Ishikawa (cell line): ENCODE measurements at regions not wholly inside any gene's neighbourhood (a gene's known extent, or its start where the extent isn't known, plus 50 kb on each side); places are given as distances from the start of the nearest gene placed in this dataset.

Experiments used
- CEBPB ChIP-seq: IDR thresholded peaks from 2 replicates; pipeline ENCODE4 v1.6.1; 2012
- CREB1 ChIP-seq: IDR thresholded peaks from 2 replicates; pipeline ENCODE4 v1.6.1; 2012; ENCODE audit warnings: low read depth
- EGR1 ChIP-seq: IDR thresholded peaks from 2 replicates; pipeline ENCODE4 v1.6.1; 2012
- EP300 ChIP-seq: IDR thresholded peaks from 2 replicates; pipeline ENCODE4 v1.6.1; 2012; ENCODE audit warnings: borderline replicate concordance
- FOXM1 ChIP-seq: IDR thresholded peaks from 2 replicates; pipeline ENCODE4 v1.6.1; 2012; ENCODE audit warnings: low read depth, borderline replicate concordance
- MAX ChIP-seq: IDR thresholded peaks from 2 replicates; pipeline ENCODE4 v1.6.1; 2012
- NFIC ChIP-seq: IDR thresholded peaks from 2 replicates; pipeline ENCODE4 v1.6.1; 2012
- RAD21 ChIP-seq: IDR thresholded peaks from 2 replicates; pipeline ENCODE4 v1.6.1; 2012; ENCODE audit warnings: low read depth
- REST ChIP-seq: IDR thresholded peaks from 2 replicates; pipeline ENCODE4 v1.6.1; 2012; ENCODE audit warnings: low read depth, mild to moderate bottlenecking
- TAF1 ChIP-seq: IDR thresholded peaks from 2 replicates; pipeline ENCODE4 v1.6.1; 2012; ENCODE audit warnings: low read depth, mild to moderate bottlenecking
- TCF12 ChIP-seq: IDR thresholded peaks from 2 replicates; pipeline ENCODE4 v1.6.1; 2012; ENCODE audit warnings: low read depth
- TEAD4 ChIP-seq: IDR thresholded peaks from 2 replicates; pipeline ENCODE4 v1.6.1; 2012
- USF1 ChIP-seq: IDR thresholded peaks from 2 replicates; pipeline ENCODE4 v1.6.1; 2012
- YY1 ChIP-seq: IDR thresholded peaks from 2 replicates; pipeline ENCODE4 v1.6.1; 2012; ENCODE audit warnings: low read depth
- ZBTB7A ChIP-seq: IDR thresholded peaks from 2 replicates; pipeline ENCODE4 v1.6.1; 2012; ENCODE audit warnings: low read depth

DNA sequence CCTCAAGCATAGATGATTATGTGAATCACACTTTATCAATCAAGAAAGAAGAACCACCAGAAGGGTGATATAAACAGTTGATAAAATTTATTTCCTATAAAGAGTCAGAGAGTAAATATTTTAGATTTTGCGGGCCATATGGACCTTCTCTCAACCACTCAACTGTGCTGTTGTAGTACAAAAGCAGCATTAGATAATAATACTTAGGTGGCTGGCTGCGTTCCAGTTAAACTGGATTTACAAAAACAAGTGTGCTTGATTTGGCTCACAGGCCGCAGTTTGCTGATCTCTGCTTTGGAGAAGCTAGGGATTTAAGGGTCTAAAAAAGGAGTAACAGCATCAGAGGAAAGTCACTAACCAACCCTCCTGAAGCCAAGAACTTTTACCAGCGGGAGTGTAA, 1406.0 kb downstream of the KCNT2 start:
- TF ChIP-seq CEBPB (no peak), EGR1 (no peak)

DNA sequence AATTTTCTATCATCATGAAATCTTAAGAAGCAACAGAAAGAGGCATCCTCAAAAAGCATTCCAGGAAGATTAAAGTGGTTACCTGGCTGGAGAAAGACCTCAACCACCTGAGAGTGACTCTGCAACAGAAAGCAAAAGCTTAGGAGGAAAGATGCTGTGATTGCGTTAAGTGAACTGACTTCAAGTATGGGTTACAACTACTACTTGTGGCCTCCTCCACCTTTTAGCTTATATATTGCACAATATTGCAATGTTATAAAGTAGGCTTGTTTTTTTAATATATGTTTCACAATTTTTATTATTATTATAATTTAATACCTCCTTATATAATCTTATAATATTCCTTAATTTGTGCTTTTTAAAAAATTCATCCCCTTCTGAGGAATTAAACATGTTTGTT, 1407.5 kb downstream of the KCNT2 start:
- no peak for TF ChIP-seq ZBTB7A
- no peak for TF ChIP-seq EGR1
- TF ChIP-seq TEAD4 = no peak
- no peak for TF ChIP-seq CREB1
- TF ChIP-seq RAD21 = no peak

DNA sequence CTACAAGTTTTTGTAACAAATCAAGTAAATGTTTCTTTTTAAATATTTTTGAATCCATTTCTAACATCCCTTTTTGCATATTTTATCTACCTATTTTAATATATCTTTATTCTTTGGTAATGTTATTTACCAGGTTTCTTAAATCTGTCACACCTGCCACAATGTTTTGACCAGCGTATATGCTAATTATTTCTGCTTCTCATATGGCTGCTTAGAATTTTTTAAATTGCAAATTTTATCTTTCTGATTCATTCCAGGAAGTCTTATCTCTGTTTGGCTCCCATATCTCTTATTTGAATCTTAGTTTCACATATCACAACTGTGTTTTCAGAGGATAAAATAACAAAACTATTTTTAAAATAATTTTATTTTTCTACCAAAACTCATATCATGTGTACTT, 1411.1 kb downstream of the KCNT2 start:
- TF ChIP-seq RAD21 (no peak), TEAD4 (no peak), MAX (no peak), USF1 (no peak), CEBPB (no peak), EP300 (no peak), TCF12 (no peak), ZBTB7A (no peak), REST (no peak), NFIC (no peak), TAF1 (no peak), EGR1 (no peak), FOXM1 (no peak), CREB1 (no peak), YY1 (no peak)

- TF ChIP-seq NFIC (no peak), TCF12 (no peak), YY1 (no peak), REST (no peak), RAD21 (no peak)
Observed at GRCh38 chr1:195195423-195196057, 1412.7 kb downstream of the KCNT2 start.

- no peak for TF ChIP-seq TEAD4
- TF ChIP-seq TAF1 = no peak
Observed at GRCh38 chr1:195193134-195193533, 1415.1 kb downstream of the KCNT2 start.

- TF ChIP-seq REST (no peak), MAX (no peak), USF1 (no peak)
Observed at GRCh38 chr1:195188821-195189220, 1419.4 kb downstream of the KCNT2 start.
